ENCODE measurements at regions not wholly inside any gene's neighbourhood (a gene's known extent, or its start where the extent isn't known, plus 50 kb on each side); places are given as distances from the start of the nearest gene placed in this dataset.

- no peak for TF ChIP-seq GATA3 (IDR thresholded peaks at IDR 0.05; ENCODE audit: low read depth, low read length)
- TF ChIP-seq GATA2 (IDR thresholded peaks at IDR 0.05; ENCODE audit: low read depth, low read length) = no peak
Measured at GRCh38 chr9:120186276-120186675, 393.7 kb downstream of the CDK5RAP2 start.

All from SH-SY5Y (cell line).